GM20000 (cell line): ENCODE measurements at regions not wholly inside any gene's neighbourhood (a gene's known extent, or its start where the extent isn't known, plus 50 kb on each side); places are given as distances from the start of the nearest gene placed in this dataset.
"Not testable (repeated sequence)": the region's sequence is repeated elsewhere in the genome, so short reads cannot be mapped to it uniquely, and the experiment has no call there.

ENCODE experiments used
- DNase-seq: peaks from one replicate; pipeline ENCODE4 v3.0.0; 2012; ENCODE audit warnings: low spot score
- CTCF ChIP-seq: IDR thresholded peaks from 2 replicates; pipeline ENCODE4 v1.5.1; 2012; ENCODE audit warnings: mild to moderate bottlenecking, control low read depth; ENCODE audit errors: extremely low read depth, missing control alignments

- peak; percentile 80 for TF ChIP-seq CTCF
- peak; percentile 80 for DNase-seq
These were observed 56.3 kb upstream of the KRTAP5-11 start for GRCh38 chr11:71638801-71639519.

GRCh38 chr11:71639520-71639849, 56.8 kb upstream of the KRTAP5-11 start:
- DNase-seq, result peak; percentile 10

GRCh38 chr11:71639916-71640315, 57.2 kb upstream of the KRTAP5-11 start:
- not testable (repeated sequence) for DNase-seq

- DNase-seq, result not testable (repeated sequence)
These were observed 64.4 kb upstream of the KRTAP5-11 start for GRCh38 chr11:71647078-71647477.

GRCh38 chr11:71652998-71653397, 70.3 kb upstream of the KRTAP5-11 start:
- not testable (repeated sequence) for DNase-seq

GRCh38 chr11:71654423-71654822, 71.7 kb upstream of the KRTAP5-11 start:
- not testable (repeated sequence) for DNase-seq

- not testable (repeated sequence) for DNase-seq
These were observed 72.4 kb upstream of the KRTAP5-11 start for GRCh38 chr11:71655041-71655440.

GRCh38 chr11:71656513-71656912, 73.8 kb upstream of the KRTAP5-11 start:
- DNase-seq, result not testable (repeated sequence)

GRCh38 chr11:71664941-71665340, 82.3 kb upstream of the KRTAP5-11 start:
- peak; percentile 5 for DNase-seq

GRCh38 chr11:71698110-71698509, 115.4 kb upstream of the KRTAP5-11 start:
- not testable (repeated sequence) for DNase-seq

- TF ChIP-seq CTCF, result peak; percentile 17
- peak; percentile 11 for DNase-seq
These were observed 116.3 kb upstream of the KRTAP5-11 start for GRCh38 chr11:71698961-71699360.

- not testable (repeated sequence) for DNase-seq
These were observed 119.0 kb upstream of the KRTAP5-11 start for GRCh38 chr11:71701435-71702291.

GRCh38 chr11:71705086-71705737, 122.5 kb upstream of the KRTAP5-11 start:
- DNase-seq, result not testable (repeated sequence)

- not testable (repeated sequence) for DNase-seq
These were observed 123.2 kb upstream of the KRTAP5-11 start for GRCh38 chr11:71705738-71706432.

- not testable (repeated sequence) for DNase-seq
These were observed 124.4 kb upstream of the KRTAP5-11 start for GRCh38 chr11:71707083-71707482.

- not testable (repeated sequence) for DNase-seq
These were observed 123.5 kb upstream of the DEFB108B start for GRCh38 chr11:71709541-71709940.

- not testable (repeated sequence) for DNase-seq
These were observed 122.8 kb upstream of the DEFB108B start for GRCh38 chr11:71710171-71710671.

- not testable (repeated sequence) for DNase-seq
These were observed 122.2 kb upstream of the DEFB108B start for GRCh38 chr11:71710701-71711385.
